Activated T-cell treated with anti-CD3 and anti-CD28 coated beads for 1 hour (primary cell): ENCODE measurements at regions not wholly inside any gene's neighbourhood (a gene's known extent, or its start where the extent isn't known, plus 50 kb on each side); places are given as distances from the start of the nearest gene placed in this dataset.

Experiments used
- DNase-seq: peaks from one replicate; pipeline ENCODE4 v3.0.0-alpha.2; 2020; ENCODE audit warnings: low read depth

DNA sequence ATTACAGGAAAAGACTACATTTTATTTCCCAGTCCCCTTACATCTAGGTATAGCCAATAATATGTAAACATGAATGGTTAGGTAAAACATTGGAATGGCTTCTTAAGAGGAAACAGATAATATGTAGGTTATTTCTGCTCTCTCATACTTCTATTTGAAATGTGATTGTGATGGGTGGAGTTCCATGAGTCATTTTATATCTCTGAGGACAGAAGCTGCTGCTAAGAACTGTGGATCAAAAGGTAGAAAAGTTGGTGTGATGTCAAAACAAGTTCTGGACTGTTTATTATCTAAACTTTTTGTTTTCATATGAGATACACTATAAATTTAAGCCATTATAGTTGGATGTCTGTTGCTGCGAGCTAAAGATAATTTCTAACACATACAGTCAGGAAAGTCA is 799.4 kb upstream of the TENM4 start:
- no peak for DNase-seq

DNA sequence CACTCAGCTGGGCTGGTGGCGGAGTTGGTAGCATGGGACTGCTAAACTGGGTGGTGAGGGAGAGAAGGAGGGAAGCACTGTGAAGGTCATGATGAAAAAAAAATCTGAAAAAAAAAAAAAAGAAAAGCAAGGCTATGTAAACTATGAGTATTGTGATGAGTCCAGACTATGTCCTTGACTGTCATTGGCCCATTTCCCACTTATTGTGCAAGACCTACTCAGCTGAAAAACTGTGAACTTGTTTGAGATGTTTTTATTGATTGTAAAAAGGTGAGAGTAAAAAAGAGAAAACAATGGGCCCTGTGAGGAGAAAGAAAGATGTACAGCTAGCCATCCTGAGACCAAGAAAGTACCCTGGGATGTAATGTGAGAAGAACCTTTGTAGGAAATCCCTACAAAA is 798.4 kb upstream of the TENM4 start:
- DNase-seq: no peak

DNA sequence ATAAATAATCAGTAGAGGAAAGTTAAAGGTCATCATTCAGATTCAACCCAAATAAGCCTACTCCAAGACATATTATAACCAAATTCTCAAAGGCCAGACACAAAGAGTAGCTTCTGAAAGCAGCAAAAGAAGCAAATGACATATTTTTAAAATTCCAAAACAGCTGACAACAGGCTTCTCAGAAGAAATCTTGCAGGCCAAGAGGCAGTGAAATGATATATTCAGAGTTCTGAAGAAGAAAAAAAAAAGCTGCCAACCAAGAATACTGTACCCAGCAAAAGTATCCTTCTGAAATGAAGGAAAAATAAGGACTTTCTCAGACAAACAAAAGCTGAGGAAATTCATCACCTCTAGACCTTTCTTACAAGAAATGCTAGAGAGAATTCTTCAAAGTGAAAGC is 787.1 kb upstream of the TENM4 start:
- no peak for DNase-seq

DNA sequence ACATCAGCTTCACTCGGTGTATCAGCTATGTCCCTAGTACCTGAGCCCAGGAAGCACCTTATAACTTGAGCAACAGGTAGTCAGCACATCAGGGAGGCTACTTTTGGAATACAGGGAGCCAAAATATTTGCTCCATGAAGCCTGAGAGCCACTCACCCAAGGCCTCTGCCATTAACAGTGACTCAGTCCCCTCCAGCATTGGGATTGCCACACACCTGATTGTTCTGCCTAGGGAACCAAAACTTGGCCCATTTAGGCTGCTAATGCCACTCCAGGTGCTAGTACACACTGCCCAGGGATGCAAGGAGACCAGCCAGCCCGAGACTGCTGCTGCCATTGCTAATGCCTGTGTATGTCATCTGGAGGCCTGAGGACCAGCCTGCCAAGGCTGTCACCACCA is 773.6 kb upstream of the TENM4 start:
- DNase-seq: no peak

DNA sequence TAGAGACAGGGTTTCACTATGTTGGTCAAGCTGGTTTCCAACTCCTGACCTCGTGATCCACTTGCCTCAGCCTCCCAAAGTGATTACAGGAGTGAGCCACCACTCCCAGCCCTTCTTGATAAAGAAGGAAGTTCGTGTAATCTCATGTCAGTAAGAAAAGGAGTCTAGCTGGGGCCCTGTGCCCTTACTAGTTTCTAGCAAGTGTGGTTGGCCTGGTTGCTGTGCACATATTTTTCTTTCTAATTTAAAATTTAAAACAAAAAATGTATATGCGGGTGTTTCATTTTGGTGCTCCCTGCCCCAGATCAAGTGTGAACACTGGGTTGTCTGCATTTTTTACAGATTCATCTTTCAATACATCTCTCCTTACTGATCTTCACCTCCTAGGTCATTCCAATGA is 770.8 kb upstream of the TENM4 start:
- DNase-seq: no peak

DNA sequence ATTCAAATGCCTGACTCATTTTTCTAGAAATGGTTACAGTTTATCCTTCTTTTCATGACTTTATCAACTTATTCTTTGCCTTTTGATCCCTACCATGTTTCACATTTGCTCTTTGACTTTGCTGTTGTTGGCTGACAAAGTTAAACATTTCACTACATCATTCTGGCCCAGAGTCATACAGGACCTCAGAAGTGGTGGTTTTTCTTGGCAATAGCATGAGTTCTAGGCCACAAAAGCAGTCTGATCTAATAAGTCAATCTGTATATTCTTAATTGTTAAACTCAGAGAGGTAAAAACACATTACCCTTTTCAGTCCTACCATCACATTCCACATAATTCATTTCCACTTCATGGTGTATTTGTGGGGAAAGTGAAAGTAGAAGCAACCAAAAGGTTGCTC is 763.2 kb upstream of the TENM4 start:
- DNase-seq: no peak

DNA sequence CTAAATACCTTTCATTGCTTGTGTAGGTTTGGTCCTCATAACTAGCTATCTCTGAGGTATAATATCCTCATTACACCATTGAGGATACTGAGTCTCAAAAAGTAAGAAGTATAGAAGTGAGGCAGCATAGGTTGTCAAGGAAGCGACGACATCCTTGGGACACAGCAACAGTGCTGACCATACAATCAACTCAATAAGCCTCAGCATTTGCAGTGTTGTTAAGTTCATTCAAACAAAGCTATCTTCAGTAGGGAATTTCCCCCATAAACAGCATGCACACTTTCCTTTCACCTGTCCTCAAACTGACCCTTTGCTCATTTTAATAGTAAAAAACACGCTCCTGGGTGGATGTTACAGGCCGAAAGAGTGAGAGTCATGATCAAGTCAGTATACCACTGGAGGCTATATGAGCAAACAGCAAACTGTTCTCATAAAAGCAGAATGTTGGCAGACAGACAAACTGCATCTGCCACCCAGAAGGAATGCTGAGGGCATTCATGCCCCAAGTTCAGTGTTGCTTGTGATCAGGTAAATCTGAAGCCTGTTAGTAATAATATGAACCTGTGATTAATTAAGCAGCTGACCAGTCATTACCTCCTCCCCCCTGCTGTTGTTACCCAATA is 756.2 kb upstream of the TENM4 start:
- no peak for DNase-seq

DNA sequence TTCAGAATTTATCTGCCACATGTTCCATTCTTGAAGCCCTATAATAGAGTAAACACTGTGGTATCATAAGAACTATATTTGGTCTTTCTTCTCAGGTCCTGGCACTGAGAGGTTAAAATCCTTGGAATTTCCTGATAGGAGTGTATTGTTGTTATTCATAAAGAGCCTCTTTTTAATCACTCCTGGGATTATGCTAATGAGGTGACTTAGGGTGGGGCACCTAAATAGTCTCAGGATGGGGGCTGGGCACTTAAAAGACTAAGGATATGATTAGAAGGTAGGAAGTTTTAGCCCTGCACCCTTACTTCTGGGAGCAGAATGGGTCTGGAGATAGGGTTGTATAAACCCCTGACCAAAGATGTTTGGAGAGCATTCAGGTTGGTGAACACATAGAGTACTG is 755.2 kb upstream of the TENM4 start:
- DNase-seq: no peak

DNA sequence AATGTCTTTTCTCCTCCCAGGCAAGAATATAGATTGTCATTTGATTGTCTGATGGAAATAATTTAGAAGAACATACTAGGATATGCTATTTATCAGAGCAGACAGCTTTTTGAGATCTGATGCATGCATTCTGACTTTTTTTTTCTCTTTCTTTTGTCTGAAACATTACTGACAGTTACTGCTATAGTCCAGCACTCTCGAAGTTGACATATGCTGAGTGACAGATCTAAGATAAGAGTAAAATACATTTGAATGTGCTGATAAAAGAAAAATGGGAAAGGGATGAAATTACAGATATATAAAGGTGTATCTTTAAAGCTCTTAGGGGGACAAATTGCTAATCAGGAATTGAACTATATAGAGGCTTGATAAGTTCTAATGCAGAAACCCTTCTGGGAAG is 753.8 kb upstream of the TENM4 start:
- no peak for DNase-seq

DNA sequence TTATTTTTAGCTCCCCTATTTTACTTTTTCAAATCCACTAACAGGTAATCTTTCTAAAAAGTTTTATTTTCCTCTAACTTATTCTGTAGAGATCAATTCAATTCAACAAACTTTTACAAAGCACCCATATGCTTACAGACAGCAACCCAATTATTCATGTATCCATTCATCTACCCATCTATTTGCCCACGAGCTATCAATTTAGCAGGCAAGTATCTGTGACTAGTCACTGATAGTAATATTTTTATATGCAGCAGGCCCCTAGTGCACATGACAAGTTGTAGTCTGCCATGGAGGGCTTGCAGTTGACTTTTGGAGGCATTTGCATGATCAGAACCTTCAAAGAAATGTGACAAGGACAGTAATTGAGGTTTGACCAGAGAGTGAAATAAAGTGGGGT is 753.2 kb upstream of the TENM4 start:
- no peak for DNase-seq

DNA sequence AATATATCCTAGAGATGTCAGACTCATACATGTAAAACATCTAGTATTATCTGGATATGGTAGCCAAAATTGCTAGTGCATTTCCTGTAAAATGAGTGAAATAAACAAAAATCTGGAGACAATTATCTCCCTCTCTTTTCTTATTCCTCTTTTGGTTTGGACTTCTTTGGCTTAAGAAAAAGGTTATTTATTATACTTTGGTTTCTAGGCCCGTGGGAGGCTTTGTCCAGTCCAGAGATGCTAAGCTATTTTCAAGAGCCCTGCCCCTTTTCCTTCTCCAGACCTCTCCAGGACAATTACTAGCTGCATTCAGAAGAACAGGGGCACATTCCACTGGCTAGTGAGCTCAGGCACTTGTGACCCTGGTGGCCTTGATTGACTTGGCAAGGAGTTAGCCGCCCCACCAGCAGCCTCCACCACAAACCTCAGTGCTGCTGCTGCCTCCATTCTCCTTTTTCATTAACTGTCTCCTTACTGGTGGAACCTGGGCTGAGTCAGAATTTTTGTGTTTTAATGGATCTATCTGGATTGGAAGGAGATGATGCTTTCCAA is 747.3 kb upstream of the TENM4 start:
- no peak for DNase-seq

DNA sequence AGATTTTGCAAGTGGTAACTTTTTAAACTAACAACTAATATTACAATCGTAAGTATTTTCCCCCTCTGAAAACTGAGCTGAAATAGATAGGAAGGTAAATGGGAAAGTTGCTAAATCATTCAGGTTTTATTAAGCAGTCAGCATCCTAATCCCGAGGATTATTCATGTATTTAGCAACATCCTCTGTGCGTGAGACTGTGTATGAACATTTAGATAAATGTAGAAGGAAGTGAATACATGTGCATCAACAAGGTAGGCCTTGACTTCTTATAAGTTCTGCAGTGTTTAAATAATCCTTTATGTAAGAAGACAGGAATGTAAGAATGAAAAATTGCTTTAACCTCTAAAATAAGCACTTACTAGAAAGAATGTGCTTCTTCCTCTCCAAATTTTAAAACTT is 745.9 kb upstream of the TENM4 start:
- DNase-seq: no peak

DNA sequence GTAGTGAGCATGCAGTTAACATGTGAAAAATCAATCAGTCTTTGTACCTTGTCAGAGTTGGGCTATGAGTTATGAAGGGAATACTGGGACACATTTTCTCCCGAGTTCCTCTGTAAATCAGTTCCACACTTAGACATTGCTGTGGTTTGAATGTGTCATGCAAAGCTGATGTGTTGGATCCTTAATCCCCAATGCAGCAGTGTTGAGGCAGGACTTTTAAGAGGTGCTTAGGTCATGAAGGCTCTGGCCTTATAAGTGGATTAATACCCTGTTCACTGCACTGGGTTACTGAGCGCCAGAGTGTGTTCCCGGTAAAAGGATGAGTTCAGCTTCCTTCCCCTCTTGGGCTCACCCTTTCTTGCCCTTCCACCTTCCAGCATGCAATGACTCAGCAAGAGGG is 742.1 kb upstream of the TENM4 start:
- no peak for DNase-seq

DNA sequence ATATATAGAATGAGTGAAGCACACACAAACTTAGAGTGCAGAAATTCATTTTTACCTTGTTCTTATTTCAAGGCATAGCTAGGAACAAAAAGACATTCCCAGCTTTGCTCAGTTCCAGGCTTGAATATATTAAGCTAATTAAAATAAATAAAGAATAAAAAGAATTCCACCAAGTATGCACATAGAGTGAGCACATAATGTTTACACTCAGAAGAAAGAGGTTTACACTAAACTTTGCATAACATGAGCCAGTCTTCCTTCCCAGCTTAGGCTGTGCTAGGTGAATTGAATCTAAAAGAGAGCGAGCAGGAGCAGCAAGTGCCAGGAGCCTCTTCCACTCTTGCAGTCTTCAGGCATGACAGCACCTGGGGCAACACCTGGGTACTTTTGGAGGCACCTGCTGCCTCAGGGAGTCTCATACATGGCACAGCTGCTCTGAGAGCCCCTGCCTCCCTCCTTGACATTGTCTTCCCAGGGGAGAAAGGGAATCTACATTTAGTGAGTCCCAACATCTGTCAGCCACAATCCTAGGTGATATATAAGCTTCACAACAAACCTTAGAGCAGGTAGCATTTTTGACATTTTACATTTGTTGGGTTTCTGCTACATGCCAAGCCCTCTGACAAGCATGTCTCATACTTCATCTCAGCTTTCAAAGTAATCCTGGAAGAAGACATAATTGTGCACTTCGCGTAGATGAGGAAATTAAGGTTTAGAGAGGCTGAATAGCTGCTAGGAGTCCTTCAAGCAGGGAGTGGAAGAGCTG is 732.7 kb upstream of the TENM4 start:
- no peak for DNase-seq

DNA sequence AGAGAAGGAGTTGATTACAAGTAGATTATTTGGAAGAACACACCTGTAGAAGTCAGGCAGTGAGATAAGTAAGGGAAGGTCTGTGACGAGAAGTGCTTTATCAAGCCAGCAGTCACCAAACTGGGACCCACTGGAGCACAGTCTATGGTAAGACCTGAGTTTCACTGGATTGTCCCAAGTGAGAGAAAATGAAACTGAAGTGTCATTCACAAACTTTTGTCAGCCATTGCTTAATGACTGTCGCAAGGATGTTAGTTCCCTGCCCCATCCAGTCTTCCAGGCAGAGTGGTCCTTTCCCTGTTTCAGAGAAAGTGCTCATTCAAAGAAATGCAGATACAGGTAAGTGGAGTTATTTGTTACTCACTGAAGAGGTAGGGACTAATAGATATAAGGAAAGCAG is 728.0 kb upstream of the TENM4 start:
- DNase-seq: no peak

DNA sequence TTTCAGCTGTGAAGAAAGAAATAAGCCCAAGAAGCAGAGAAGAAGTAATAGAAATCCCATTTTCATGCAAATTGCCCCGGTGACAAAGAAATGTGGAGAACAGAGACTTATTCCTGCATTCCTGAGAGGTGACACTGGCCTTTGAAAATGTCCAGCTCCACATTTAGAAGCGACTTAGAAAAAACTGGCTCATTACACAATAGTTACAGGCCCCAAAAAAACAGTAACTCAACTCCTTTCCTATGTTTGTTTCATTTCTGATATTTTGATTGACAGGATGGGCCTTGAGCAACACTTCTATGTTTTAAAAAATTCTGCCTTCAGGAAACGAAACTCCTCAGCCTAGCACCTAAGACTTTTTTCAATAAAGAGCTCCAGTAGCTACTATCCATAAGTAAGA is 726.9 kb upstream of the TENM4 start:
- DNase-seq: no peak

DNA sequence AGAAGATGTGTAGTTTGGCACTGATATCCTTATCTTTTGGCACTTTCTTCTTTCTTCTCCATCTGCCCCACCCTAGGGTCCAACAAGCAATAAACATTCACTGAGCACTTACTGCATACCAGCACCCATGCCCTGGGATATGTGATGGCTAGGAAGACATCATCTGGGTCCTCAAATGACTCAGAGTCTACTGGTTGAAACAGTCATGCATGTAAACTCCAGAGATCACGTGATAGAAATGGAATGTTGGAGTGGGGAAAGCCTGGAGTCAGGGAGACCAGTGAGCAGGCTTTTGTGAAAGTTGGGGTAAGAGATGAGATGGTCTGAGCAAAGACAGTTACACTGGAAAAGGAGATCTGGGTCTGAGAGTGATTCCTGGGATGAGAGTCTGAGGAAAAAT is 724.9 kb upstream of the TENM4 start:
- DNase-seq: no peak

DNA sequence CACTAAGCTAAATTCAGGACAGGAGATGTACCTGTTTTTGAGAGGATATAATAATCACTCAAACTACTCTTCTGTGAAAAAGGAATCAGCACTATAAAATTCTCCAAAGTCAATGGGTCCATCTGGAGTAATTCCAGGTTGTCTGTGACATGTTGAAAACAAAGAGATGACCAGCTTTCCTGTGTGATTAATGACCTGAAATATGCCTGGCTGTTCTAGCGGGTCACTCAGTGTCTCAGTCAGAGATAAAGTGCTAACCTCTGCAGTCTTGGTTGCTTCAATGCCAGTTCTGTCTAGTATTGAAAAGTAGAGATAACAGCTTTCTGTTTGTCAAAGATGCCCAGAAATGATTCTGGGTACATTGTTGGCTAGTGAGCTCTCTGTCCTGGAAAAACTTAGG is 722.6 kb upstream of the TENM4 start:
- no peak for DNase-seq

DNA sequence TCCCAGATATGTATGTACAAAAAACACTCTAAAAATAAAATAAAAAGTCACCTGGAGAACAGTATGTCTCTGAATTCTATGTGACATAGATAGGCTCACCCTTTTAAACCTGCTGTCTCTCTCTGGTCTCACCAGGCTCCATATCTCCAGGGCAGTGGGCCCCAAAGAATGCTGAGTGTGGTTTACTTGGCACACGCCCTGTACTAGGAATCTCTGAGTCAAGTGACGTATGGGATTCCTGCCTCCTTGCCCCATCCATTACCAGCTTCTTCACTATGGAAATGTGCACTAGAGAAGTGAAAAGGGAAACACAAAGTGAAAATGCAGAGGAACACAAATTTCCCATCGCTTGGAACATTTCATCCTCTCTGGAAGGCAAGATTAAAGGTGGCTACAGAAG is 722.2 kb upstream of the TENM4 start:
- no peak for DNase-seq

DNA sequence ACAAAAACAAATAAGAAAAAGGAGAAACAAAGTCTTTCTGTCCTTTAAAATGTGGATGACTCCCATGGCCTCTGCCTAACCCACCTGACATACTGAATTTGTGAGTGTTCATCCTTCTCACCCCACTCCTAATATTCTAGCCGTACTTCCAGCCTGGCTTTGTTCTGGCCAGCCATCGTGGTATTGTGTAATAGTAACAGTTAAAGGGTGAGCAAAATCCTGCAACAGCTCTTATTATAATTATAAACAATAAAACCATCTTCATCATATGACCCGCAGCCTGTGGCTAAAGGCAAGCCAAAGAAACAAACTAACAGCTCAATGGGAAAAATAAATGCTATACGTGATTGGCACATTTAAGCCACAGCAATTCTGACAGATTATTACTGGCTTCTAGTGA is 721.6 kb upstream of the TENM4 start:
- DNase-seq: no peak

DNA sequence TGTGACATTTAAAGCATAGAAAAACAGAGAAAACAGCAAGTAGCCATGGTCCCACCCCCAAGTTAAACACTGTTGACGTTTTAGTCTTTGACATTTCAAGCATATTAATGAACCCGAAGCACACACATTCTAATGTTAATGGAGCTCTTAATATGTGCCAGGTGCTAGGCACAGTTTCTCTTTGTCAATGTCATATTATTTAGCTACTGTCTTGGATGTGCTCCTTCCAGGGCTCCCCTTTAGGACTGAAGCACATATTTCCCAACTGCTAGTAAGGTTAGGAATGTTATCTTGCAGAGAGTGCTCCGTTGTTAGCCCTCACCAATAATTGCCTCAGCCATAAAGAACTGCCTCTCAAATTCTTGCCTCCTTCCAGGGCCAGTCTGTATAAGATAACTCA is 716.6 kb upstream of the TENM4 start:
- no peak for DNase-seq

DNA sequence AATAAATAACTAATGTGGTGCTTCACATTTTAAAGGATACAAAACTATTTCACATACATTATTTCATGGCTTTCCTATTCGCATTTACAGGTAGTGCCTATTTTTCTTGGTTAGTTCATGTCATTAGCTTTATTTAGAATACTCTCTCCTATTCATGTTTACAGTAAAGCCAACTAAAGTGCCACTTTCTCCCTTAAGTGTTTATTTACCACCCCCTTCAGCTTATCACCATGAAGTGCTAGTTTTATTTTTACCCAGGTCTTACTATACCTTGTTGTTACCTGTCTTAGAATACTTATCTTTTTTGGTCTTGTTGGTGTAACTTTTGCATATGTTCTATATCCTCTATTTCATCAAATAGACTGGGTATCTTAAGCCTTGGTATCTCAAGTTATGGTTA is 715.2 kb upstream of the TENM4 start:
- no peak for DNase-seq

DNA sequence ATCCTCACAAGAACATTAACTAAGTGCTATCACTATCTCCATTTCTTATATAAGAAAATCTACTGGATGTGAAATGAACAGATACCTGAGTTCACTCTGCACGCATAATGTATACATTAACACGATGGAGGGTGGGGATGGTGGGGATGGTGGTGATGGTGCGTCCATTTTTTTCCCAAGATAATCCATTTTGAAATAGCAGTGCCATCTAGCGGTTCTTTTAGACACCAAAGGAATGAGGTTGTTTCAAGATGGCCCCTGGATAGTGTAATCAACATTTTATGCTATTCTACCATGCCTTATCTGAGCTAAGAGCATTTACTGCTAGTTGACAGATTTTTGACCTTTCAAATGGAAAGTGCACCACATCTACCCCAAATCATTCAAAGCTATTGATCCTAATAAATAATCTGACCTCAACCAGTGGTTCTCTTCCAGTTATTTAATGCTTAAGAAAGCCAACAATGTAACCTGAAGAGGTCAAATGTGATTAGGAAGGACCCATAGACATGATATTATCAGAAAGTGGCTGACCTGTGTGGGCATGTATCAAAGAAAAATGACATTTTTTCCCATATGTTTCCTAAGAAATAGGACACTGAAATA is 714.7 kb upstream of the TENM4 start:
- no peak for DNase-seq

DNA sequence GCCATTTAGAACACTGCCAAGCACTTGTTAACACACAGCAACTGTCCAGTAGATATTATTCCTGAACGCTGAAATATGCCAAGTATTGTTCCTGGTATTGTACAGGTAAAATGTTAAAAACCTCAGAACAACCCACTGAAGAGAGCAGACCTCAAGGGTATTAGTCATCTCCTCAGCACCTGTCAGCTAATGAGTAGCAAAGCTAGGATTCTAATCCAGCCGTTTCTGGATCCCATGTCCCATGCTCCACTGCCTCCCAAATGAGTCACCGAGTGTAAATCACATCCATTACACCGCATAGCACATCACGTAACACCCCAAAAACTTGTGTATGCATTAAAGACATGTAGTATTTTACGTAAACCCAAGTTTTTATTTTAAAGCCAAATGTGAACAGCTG is 705.4 kb upstream of the TENM4 start:
- DNase-seq: no peak
